ENCODE measurements at regions not wholly inside any gene's neighbourhood (a gene's known extent, or its start where the extent isn't known, plus 50 kb on each side); places are given as distances from the start of the nearest gene placed in this dataset.
"Not testable (repeated sequence)": the region's sequence is repeated elsewhere in the genome, so short reads cannot be mapped to it uniquely, and the experiment has no call there.

DNA sequence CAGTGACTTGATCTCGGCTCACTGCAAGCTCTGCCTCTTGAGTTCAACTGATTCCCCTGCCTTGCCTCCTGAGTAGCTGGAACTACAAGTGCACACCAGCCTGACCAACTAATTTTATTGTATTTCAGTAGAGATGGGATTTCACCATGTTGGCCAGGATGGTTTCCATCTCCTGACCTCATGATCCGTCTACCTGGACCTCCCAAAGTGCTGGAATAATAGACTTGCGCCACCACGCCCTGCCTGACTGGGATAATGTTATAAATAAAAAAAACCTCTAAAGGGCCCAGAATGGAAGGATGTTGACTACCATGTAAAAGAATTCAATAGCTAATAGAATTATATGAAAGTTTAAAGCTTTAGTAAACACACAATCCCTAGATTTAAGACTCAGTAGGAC is 91.9 kb downstream of the TSPY10 start:
- no peaks in the 10 kb centered on the region for H3K36me3 ChIP-seq
- H3K4me1 ChIP-seq (replicated peaks), result peaks cover 12% of the 10 kb centered on the region
- peak; percentile 54 to 67 for DNase-seq (ENCODE audit: low read depth in 1 of 2, low spot score in 2 of 2)
- H3K27ac ChIP-seq, result peak overlapping the region; percentile 56
- H3K27me3 ChIP-seq (replicated peaks), result no peaks in the 10 kb centered on the region
- H3K4me3 ChIP-seq, result no peak overlapping the region
- H3K9me3 ChIP-seq (replicated peaks), result no peaks in the 10 kb centered on the region

DNA sequence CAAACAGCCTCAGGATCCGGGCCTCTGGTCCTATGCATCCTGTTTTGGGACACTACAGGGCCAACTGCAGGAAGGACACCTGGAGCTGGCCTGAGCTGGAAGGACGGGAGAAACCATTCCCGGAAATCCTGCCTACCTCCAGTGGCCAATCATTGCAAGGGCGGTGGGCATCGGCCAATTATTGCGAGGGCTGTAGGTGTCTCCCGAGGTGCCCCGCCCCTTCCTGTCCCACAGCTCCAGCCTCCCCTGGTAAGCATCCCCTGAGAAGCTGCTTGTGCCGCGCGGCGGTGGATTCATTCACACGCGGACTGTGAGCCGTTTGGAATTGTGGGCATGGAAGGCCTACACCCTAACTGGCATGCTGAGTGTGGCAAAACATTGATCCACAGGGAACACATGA is 95.5 kb downstream of the TSPY10 start:
- no peaks in the 10 kb centered on the region for H3K27me3 ChIP-seq (replicated peaks)
- H3K27ac ChIP-seq, result no peak overlapping the region
- H3K9me3 ChIP-seq (replicated peaks), result no peaks in the 10 kb centered on the region
- no peaks in the 10 kb centered on the region for H3K36me3 ChIP-seq
- no peak overlapping the region for H3K4me3 ChIP-seq
- no peak for DNase-seq (ENCODE audit: low read depth in 1 of 2, low spot score in 2 of 2)
- peaks cover 12% of the 10 kb centered on the region for H3K4me1 ChIP-seq (replicated peaks)

DNA sequence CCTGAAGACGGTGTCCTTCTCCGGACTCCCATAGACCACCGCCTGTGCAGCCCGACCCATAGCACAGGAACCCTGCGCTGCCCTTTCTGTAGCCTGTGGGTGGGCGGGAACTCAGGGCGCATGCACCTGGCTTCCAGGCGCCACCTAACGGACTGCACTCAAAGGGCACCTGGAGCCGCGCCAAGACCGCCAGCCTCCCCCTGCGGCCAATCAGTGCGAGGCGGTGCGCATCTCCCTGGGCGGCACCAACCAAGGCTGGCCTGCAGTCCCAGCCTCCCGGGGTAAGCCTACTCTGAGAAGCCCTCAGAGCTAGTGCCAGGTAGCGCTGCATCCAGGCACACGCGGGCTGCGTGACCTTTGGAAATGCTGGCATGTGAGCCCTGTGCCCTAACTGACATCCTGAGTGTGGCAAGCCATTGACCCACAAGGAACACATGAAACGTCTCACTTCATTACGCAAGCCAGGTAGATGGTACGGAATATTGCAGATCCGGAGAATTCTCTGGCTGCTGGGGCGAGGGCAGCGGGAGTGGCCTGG is 113.0 kb downstream of the TSPY10 start:
- not testable (repeated sequence) for H3K4me3 ChIP-seq; DNase-seq (ENCODE audit: low read depth in 1 of 2, low spot score in 2 of 2); H3K4me1 ChIP-seq (replicated peaks); H3K9me3 ChIP-seq (replicated peaks); H3K27ac ChIP-seq; H3K27me3 ChIP-seq (replicated peaks); H3K36me3 ChIP-seq

DNA sequence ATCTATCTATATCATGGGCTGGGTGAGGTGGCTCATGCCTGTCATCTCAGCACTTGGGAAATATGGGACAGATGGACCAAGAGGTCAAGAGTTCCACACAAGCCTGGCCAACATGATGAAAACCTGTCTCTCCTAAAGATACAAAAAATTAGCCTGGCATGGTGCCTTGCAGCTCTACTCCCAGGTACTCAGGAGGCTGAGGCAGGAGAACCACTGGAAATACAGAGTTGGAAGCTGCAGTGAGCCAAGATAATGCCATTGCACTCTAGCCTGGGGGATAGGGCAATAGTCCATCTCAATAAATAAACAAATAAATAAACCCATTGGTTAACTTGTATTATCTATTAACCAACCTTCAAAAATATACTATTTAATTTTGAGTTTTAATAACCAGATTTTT is 138.5 kb downstream of the TSPY10 start:
- H3K27ac ChIP-seq; H3K9me3 ChIP-seq (replicated peaks); H3K36me3 ChIP-seq; H3K4me1 ChIP-seq (replicated peaks); H3K4me3 ChIP-seq; H3K27me3 ChIP-seq (replicated peaks); DNase-seq (ENCODE audit: low read depth in 1 of 2, low spot score in 2 of 2): not testable (repeated sequence)

DNA sequence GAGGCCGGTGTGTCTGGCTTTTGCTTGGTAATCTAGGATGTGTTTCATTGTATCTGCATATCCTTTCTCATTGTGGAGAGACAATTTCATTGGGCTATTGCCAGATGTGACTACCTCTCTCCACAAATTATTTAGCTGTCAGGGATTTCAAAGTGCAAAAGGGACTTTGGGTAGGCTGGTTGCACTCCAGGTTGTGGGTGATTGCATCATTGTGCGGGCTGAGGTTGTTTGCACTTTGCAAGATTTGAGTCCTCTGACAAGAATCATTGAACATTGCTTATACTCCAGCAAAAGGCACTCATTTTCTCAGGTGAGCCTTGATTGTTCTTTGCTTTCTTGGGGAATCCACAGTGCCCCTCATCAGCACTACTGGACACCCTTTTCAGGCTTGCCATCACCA is 164.8 kb downstream of the TSPY10 start:
- not testable (repeated sequence) for H3K27ac ChIP-seq; H3K27me3 ChIP-seq (replicated peaks); H3K4me1 ChIP-seq (replicated peaks); H3K4me3 ChIP-seq; DNase-seq (ENCODE audit: low read depth in 1 of 2, low spot score in 2 of 2); H3K9me3 ChIP-seq (replicated peaks); H3K36me3 ChIP-seq

DNA sequence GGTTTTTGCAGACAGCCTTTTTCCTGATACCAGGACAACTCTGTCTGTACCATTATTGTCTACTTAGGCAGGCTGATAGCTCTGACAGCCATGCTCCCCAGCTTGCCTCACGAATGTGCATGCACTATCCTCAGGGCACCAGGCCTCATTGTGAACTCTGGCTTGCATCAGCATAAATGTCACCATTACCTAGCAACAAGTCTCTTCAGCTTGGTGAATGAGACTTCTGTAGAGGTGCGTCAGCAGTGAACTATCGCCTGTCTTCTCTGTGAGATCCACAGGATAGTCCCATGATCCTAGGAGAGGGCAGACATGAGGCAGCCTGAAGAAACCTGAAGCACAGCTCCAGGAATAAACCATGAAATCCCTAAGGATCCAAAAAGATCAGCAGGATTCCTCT is 189.3 kb downstream of the TSPY10 start:
- H3K27me3 ChIP-seq (replicated peaks); H3K9me3 ChIP-seq (replicated peaks); H3K27ac ChIP-seq; H3K4me1 ChIP-seq (replicated peaks); H3K36me3 ChIP-seq; DNase-seq (ENCODE audit: low read depth in 1 of 2, low spot score in 2 of 2); H3K4me3 ChIP-seq: not testable (repeated sequence)

DNA sequence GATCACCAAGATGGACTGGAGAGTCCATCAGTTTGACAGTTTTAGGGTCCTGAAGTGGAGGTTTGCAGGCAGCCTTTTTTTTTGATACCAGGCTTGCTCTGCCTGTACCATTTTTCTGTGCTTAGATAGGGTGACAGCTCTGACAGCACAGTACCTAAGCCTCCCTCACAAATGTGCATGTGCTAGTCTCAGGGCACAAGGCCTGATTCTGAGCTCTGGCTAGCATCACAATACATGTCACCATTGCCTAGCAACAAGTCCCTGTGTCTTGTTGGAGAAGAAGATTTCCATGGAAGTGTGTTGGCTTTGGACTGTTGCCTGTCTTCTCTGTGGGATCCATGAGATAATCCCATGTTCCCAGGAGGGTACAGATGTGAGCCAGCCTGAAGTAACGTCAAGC is 191.1 kb downstream of the TSPY10 start:
- H3K36me3 ChIP-seq; H3K4me3 ChIP-seq; H3K4me1 ChIP-seq (replicated peaks); H3K9me3 ChIP-seq (replicated peaks); H3K27ac ChIP-seq; H3K27me3 ChIP-seq (replicated peaks); DNase-seq (ENCODE audit: low read depth in 1 of 2, low spot score in 2 of 2): not testable (repeated sequence)

DNA sequence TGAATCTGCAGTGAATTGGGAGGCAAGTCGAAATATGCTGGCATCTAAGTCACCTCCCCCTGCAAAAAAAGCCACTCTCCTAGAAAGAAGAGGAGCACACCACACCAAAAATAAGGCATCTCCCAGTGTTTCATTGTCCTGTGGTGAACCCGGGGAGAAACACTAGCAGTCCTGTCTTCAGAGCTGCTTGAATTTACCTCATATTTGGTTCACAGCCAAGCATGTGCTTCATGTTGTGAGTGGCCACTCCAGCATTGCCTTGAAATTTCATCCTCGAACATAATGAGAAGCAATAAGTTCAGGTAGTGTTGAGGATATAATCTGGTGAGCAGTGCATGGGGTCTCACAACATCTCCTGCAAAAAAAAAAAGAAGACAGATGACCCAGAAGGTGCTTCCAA is 191.9 kb downstream of the TSPY10 start:
- not testable (repeated sequence) for H3K9me3 ChIP-seq (replicated peaks); DNase-seq (ENCODE audit: low read depth in 1 of 2, low spot score in 2 of 2); H3K36me3 ChIP-seq; H3K4me1 ChIP-seq (replicated peaks); H3K27me3 ChIP-seq (replicated peaks); H3K4me3 ChIP-seq; H3K27ac ChIP-seq

DNA sequence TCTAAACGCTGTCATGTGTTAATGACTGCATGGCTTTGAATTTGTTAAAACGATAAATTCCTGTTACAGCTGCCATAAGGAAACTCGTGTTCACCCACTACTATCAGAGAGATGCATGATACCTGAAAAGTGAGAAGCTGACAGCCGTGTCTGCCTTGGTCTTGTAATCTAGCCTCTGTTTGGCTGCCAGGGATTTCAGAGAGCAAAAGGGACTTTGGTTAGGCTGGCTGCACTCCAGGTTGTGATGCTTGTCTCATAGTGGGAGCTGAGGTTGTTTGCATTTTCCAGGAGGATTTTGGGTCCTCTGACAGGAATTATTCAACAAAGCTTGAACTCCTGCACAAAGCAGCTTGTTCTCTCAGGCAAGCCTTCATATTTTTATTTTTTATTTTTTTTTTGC is 209.9 kb downstream of the TSPY10 start:
- not testable (repeated sequence) for DNase-seq (ENCODE audit: low read depth in 1 of 2, low spot score in 2 of 2); H3K4me3 ChIP-seq; H3K36me3 ChIP-seq

DNA sequence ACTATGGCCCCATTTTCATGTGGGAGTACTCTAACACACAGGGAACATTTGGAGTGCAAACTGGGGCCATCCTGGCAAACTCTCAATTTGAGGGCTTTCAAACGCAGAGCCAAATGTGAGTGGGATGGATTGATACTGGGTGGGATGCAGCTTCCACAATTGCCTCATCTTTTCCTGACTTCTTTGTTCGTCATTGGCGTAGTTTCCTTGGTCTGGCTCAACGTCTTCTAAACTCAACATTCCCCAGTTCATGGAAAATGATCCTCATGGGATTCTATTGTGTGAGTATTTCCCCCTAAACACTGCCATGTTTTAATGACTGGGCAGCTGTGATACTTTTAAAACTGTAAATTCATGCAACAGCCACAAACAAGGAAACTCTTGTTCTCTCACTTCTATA is 228.3 kb downstream of the TSPY10 start:
- DNase-seq (ENCODE audit: low read depth in 1 of 2, low spot score in 2 of 2); H3K4me1 ChIP-seq (replicated peaks); H3K4me3 ChIP-seq; H3K27me3 ChIP-seq (replicated peaks); H3K9me3 ChIP-seq (replicated peaks); H3K27ac ChIP-seq; H3K36me3 ChIP-seq: not testable (repeated sequence)

More for the DNA sequence above, 209.9 kb downstream of the TSPY10 start:
- H3K4me1 ChIP-seq (replicated peaks); H3K9me3 ChIP-seq (replicated peaks); H3K27ac ChIP-seq; H3K27me3 ChIP-seq (replicated peaks): not testable (repeated sequence)

DNA sequence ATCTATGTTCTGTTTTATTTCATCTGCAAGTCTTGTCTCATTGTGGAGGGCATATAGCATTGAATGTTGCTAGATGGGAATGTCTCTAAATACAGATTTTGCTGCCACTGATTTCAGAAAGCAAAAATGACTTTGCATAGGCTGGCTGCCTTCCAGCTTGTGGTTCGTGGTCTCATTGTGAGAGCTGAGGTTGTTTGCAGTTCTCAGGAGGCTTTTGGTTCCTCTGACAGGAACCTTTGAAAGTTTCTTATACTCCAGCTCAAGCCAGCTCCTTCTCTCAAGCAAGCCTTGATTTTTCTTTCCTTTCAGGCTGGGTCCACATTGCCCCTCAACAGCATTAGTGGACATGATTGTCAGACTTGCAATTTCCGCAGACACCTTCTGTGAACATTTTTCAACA is 229.8 kb downstream of the TSPY10 start:
- not testable (repeated sequence) for H3K36me3 ChIP-seq; H3K4me1 ChIP-seq (replicated peaks); H3K9me3 ChIP-seq (replicated peaks); H3K4me3 ChIP-seq; H3K27ac ChIP-seq; H3K27me3 ChIP-seq (replicated peaks); DNase-seq (ENCODE audit: low read depth in 1 of 2, low spot score in 2 of 2)

DNA sequence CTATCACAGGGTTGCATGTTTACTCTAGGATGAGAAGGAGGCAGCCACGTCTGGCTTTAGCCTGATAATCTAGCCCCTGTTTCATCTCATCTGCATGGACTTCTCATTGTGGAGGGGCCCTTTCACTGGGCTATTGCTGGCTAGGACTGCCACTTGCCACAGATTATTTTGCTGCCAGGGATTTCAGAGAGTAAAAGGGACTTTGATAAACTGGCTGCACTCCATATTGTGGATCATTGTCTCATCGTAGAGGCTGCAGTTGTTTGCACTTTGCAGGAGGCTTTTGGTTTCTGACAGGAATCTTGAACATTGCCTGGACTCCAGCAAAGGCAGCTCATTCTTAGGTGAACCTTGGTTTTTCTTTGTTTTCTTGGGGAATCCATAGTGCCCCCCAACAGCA is 234.8 kb downstream of the TSPY10 start:
- not testable (repeated sequence) for H3K36me3 ChIP-seq; H3K27me3 ChIP-seq (replicated peaks); H3K4me3 ChIP-seq; H3K9me3 ChIP-seq (replicated peaks); DNase-seq (ENCODE audit: low read depth in 1 of 2, low spot score in 2 of 2); H3K27ac ChIP-seq; H3K4me1 ChIP-seq (replicated peaks)

DNA sequence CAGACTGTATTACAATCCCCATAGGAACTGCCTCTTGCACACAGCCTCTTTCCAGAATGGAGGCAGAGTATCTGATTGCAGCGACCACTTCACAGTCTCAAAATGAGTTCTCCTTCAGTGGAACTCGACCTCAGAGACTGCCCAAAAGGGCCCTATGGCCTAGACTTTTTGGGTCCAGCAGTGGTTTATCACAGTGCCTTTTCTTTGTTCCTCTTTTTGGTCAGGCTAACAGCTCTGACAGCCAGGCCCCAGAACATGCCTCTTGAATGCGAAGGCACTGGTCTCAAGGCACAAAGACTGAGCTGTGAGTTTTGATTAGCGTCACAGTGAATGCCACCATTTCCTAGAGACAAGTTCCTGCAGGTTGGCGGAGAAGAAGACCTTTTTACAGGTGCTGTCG is 241.6 kb downstream of the TSPY10 start:
- H3K9me3 ChIP-seq (replicated peaks); H3K36me3 ChIP-seq; H3K4me3 ChIP-seq; H3K27ac ChIP-seq; H3K4me1 ChIP-seq (replicated peaks); H3K27me3 ChIP-seq (replicated peaks); DNase-seq (ENCODE audit: low read depth in 1 of 2, low spot score in 2 of 2): not testable (repeated sequence)

DNA sequence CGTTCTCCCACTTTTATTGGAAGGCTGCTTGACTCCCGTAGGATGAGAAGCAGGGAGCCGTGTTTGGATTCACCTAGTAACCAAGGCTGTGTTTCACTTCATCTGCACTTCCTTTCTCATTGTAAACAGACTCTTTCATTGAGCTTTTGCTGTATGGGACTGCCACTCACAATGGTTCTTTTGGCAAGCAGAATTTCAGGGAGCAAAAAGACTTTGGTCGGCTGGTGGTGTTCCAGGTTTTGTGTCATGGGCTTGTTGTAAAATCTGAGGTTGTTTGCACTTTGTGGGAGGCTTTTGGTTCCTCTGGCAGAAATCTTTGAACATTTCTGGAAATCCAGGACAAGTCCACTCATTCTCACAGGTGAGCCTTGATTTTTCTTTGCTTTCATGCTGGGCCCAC is 243.4 kb downstream of the TSPY10 start:
- not testable (repeated sequence) for H3K9me3 ChIP-seq (replicated peaks); DNase-seq (ENCODE audit: low read depth in 1 of 2, low spot score in 2 of 2); H3K4me3 ChIP-seq; H3K36me3 ChIP-seq; H3K27me3 ChIP-seq (replicated peaks); H3K4me1 ChIP-seq (replicated peaks); H3K27ac ChIP-seq

DNA sequence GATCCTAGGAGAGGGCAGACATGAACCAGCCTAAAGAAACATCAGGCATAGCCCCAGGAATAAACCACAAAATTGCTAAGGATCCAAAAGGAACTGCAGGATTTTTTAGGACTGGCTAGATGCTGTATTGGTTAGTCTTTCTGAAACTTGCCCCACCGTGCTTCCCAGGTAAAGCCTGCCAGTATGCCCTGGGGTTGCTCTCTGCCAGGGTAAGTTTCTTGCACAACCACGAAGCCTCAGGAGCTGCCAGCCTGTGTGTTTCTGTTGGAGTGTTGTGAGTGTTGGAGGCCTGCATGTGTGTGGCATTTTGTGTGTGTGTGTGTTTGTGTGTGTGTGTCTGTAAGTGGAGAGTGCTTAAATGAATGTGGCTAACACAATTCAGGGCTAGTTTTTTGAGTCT is 244.4 kb downstream of the TSPY10 start:
- H3K4me3 ChIP-seq; H3K36me3 ChIP-seq; DNase-seq (ENCODE audit: low read depth in 1 of 2, low spot score in 2 of 2); H3K9me3 ChIP-seq (replicated peaks); H3K27ac ChIP-seq; H3K4me1 ChIP-seq (replicated peaks); H3K27me3 ChIP-seq (replicated peaks): not testable (repeated sequence)

Measured in SJSA1 (cell line).